ENCODE measurements at regions not wholly inside any gene's neighbourhood (a gene's known extent, or its start where the extent isn't known, plus 50 kb on each side); places are given as distances from the start of the nearest gene placed in this dataset.

GRCh38 chr9:88767504-88767790 lies 223.8 kb upstream of the S1PR3 start:
- no peak for DNase-seq

GRCh38 chr9:88772575-88772974 lies 218.7 kb upstream of the S1PR3 start:
- no peak for DNase-seq

GRCh38 chr9:88773126-88773525 lies 218.1 kb upstream of the S1PR3 start:
- DNase-seq: no peak

GRCh38 chr9:88773627-88774244 lies 217.5 kb upstream of the S1PR3 start:
- no peak for DNase-seq

DNA sequence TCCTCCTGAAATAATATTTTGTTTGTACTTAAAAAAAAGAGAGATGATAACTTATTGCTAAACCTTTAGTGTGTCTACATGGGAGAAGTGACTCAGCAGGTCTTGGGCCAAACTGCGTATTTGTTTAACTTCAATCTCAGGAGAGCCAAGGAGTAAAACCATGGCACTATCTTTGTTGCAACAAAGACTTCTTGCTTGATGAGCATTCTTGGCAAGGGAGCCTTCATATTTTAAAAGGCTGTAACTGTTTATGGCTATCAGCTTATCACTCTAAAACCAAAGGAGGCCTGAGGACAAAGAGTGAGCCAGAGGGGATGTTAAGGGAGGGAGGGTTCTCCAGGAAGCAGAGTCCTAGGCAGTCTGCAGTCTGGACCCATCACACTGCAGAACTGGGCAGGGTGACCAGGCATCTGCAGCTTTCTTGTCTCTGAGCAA lies 216.2 kb upstream of the S1PR3 start:
- no peak for DNase-seq

DNA sequence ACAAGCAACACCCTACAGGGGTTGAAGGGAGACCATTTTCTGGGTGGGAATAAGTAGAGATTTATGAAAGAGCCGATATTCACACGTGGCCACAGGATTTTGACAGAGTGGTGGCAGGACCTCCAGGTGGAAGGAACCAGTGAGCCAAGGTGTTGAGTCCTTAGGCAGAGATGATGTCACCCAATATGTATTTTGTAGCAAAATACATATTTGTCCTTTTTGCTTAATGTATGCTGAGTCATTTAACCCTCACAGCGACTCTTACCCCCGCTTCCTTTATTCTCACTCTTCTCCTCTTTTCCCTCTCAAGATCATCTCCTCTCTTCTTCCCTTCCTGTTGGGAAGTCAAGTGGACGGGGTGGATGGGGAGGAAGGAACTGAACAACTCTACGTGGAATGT lies 215.7 kb upstream of the S1PR3 start:
- DNase-seq: no peak

GRCh38 chr9:88775966-88776365 lies 215.3 kb upstream of the S1PR3 start:
- no peak for DNase-seq

DNA sequence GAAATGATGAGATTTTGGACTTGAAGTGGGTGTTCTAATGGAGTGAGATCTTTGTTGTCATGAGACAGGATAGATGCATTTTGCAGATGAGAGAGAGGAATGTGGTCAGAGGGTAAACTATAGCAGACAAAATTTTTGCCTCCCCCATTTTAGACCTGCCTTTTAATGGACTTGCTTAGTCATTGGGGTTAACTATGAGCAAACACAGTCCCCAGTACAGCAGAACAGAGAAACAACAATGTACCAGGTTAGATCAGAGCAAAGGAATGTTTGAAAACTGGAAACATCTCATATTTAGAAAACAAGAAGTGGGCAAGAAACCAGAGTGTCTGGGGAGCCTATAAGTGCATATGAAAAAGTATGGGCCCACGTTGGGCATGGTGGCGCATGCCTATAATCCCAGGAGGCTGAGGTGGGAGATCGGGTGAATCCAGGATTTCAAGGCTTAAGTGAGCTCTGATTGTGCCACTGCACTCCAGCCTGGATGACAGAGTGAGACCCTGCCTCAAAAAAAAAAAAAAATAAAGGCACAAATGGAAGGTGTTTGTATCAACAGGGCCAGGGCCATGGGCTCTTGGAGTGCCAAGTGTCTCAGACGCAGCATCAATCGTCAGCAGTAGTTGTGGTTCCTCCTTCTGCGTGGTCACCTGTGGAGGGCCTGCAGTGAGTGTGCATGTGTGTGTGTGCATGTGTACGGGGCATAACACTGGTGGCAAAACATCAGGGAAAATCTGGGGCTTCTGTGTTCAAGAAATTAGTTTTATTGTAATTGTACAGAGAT lies 214.4 kb upstream of the S1PR3 start:
- DNase-seq: no peak

DNA sequence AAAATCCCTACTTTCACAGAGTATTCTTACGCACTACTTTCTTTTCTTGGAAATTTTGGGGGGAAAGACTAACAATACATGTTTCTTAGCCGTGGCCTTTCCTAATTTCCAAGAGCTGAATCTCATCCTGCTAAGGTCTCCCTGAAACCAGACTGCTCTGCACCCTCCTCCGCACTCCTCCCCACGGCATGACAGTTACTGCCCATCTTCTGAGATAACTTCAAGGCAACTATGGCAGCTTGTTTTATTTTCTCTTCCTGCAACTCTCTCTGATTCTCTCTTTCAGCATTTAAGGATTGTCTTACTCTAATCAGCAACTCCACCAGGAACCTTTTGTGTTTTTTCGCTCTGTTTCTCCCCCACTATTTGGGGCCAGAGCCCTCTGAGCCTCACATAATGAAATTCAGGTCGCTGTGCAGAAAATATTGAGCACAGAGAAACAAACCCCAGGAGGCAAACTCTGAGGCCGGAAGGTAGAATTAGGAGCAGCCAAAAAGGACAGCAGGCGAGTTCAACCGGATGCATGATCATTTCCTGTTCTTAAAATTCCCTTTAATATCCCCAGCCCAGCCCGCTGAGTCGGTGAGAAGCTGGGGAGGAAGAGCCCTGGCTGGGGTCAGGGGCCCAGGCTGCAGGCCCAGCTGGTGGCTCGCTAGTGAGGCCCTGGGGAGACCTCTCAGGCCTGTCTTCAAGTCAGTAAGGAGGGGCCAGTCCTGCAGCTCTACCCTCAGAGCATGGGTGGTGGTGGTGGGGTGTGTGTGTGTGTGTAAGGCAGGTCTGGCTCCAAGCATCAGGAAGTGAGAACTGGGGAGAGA lies 213.6 kb upstream of the S1PR3 start:
- DNase-seq: no peak

DNA sequence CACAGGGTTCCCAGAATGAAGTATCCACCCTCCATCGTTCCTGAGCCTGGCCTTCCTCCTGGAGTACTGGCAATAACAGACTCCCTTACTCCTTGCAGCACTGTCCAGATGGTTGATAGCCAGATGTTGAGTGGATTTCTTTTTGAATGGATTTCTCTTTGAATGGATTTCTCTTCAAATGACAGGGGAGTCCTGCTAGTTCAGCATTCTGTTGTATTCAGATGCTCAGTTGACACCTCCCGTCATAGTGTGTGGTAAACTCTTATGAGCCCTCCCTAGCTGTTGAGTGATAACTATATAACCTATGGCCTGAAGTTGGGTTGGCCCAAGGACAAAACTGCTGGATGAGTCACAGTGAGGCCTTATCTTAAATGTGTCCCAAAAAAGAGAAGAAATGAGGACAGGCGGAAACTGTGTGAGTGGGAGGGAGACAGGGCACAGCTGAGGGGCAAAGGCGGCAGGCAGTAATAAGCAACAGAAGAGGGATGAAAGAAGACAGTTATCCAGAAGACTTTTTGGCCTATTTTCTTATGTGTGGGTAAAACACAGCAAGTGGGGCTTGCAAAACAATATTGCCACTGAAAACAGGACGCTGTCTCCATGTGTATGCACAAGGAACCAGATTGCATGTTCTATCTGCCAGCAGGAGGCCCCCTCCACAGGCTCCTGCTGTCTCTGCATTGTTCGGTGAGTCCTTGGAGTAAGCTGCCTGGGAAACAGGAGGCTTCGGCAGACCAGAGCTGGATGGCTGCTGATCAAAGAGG lies 209.5 kb upstream of the S1PR3 start:
- DNase-seq: no peak

GRCh38 chr9:88782931-88783710 lies 208.1 kb upstream of the S1PR3 start:
- no peak for DNase-seq

GRCh38 chr9:88783711-88784083 lies 207.6 kb upstream of the S1PR3 start:
- no peak for DNase-seq

DNA sequence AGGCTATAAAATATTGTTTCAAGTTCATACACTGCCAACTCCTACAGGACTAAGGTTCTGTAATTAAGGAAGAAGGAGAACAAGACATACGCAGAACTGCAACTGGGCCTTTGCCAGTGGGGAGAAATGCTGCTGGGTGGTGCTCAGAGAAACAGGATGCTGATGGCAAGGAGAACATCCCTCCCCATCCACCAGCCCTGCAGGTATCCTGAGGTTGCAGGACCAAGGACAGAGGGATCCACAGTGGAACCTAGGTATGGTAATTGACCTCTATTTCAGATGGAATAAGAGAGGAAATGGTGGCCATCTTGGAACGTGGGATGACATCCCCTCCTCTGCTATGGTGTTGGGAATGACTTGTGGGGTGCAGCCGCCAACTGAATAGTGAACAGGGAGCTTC lies 206.3 kb upstream of the S1PR3 start:
- no peak for DNase-seq

- no peak for DNase-seq
These were observed 204.8 kb upstream of the S1PR3 start for GRCh38 chr9:88786291-88787079.

DNA sequence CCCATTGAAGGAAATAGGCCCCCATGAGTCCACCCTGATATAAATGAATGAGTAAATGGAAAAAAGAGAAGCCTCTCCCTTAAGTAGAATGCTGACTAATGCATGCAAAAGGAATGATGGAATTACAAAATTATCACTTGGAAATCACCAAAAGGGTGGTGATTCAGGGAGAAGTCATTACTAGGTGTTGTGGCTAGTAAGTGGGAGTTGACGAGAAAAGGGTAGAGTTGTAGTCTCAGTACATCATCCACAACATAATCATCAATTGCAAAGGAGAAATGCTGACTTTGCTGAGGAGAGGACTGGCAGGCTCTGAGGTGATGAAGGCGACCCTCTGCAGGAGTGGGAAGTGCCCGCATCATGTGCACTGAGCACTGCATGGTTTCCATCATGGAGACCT lies 201.5 kb upstream of the S1PR3 start:
- no peak for DNase-seq

- DNase-seq: no peak
These were observed 200.0 kb upstream of the S1PR3 start for GRCh38 chr9:88791105-88791805.

DNA sequence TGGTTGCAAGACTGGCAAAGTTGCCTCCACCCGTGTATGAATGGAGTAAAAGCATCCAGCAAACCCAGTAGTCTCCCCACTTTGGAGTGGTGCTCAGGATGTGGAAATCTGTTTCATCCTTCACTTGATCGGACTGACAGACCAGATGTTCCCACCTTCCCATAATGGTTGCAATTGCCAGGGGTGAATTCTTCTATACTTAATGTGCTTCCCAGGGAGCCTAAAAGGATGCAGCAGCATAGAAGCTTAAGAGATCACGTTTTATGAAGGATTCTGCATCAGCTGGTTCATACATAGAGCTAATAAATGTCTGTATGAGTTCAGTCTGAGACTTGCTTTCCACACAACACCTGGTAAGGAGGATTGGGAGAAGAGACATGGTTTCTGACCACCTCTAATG lies 198.8 kb upstream of the S1PR3 start:
- DNase-seq: no peak

DNA sequence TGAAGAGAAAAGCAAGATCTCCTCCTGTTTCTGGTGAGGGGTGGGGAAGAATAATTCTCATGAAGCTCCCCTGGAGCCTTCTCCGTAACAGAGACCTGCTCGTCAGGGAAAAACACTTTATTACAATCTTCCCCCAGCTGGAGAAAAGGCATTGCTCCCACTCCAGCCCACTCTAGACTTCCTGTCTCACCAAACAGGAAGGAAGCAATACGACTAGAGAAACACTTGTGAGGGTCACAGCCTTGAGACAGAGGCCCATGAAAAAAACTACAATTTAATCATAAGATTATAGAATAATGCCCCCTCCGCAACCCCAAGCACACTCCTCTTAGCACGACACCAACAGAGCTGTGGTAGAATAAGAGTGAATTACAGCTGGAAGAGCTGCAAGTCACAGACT lies 197.2 kb upstream of the S1PR3 start:
- no peak for DNase-seq

DNA sequence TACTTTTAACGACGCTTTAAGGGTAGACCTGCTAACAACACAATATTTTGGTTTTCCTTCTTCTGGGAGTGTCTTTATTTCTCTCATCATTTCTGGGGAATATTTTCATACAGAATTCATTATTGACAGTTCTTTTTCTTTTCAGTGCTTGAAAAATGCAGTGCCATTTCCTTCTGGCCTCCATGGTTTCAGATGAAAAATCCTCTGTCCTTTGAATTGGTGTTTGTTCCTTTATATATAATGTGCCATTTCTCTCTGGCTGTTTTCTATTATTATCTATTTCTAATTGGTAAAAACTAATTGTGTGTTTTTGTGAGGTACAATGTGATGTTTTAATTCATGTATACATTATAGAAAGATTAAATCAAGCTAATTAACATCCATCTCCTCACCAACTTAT lies 194.3 kb upstream of the S1PR3 start:
- no peak for DNase-seq

DNA sequence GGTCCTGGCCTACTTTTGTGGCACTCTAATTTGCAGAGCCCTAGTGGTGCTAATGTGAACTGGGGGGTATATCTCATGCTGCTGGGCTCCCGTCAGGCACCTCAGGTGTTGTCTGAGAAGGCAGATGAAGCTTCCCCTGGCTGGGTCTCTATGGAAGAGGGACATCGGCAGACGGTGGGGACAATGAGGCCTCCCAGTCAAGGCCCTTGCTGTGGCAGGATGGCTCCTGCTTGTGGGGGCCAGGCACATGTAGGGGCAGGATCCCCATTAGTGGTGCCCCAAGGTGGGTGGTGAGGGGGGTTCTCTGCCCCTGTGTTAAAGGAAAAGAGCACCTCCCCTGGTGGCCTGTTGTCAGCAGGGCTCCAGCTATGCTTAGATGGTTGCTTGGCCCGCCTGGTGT lies 192.8 kb upstream of the S1PR3 start:
- no peak for DNase-seq
